ENCODE measurements at regions not wholly inside any gene's neighbourhood (a gene's known extent, or its start where the extent isn't known, plus 50 kb on each side); places are given as distances from the start of the nearest gene placed in this dataset.

DNA sequence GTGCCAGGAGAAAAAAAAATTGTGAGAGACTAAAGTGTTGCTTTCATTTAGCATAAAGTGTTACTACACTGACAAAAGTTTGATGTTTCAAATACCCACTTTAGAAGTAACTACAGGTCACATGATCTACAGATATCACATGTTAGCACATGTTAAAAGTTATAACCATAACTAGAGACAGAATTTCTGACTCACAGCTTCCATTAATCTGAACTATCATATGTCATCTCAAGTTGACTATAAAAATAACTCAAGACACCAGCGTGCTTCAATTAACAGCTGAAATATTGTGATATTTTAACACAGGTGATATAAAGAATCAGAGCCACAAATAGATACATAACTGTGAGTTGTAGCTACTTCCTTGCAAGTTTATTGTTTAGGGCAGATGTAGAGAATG lies 591.5 kb upstream of the PITX2 start:
- WGBS, 2 experiments (ENCODE audit: insufficient coverage in 1 of 2, insufficient read length in 1 of 2) = 100% methylated on average over 1 of the region's 1 CpG; no CpG with 5 or more reads in 1 of the 2 experiments
- H3K36me3 Mint-ChIP-seq (ENCODE audit: low read depth) = no peaks in the 10 kb centered on the region
- Histone ChIP-seq H3K4me1 (ENCODE audit: control insufficient read depth, insufficient read depth, low read length) (no peaks in the 10 kb centered on the region), H3K27me3 (ENCODE audit: control insufficient read depth, insufficient read depth, low read length, poor library complexity, severe bottlenecking) (no peaks in the 10 kb centered on the region), H3K27ac (ENCODE audit: low read depth, low read length) (no peak overlapping the region), H3K9me3 (ENCODE audit: control insufficient read depth, low read length) (no peaks in the 10 kb centered on the region), H3K9ac (ENCODE audit: extremely low read depth, low read length, poor library complexity, severe bottlenecking) (no peak overlapping the region), H3K4me3 (ENCODE audit: low read length) (no peak overlapping the region), H3K36me3 (ENCODE audit: control insufficient read depth, insufficient read depth, low read length) (no peaks in the 10 kb centered on the region)
- no peak for DNase-seq
- TF ChIP-seq, protein P1, sequence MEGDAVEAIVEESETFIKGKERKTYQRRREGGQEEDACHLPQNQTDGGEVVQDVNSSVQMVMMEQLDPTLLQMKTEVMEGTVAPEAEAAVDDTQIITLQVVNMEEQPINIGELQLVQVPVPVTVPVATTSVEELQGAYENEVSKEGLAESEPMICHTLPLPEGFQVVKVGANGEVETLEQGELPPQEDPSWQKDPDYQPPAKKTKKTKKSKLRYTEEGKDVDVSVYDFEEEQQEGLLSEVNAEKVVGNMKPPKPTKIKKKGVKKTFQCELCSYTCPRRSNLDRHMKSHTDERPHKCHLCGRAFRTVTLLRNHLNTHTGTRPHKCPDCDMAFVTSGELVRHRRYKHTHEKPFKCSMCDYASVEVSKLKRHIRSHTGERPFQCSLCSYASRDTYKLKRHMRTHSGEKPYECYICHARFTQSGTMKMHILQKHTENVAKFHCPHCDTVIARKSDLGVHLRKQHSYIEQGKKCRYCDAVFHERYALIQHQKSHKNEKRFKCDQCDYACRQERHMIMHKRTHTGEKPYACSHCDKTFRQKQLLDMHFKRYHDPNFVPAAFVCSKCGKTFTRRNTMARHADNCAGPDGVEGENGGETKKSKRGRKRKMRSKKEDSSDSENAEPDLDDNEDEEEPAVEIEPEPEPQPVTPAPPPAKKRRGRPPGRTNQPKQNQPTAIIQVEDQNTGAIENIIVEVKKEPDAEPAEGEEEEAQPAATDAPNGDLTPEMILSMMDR (conservative IDR thresholded peaks at IDR 0.05) = no peak
- H3K27ac Mint-ChIP-seq = no peak overlapping the region
- H3K4me3 Mint-ChIP-seq = no peak overlapping the region
- H3K4me1 Mint-ChIP-seq = peaks cover 13% of the 10 kb centered on the region
- H3K9me3 Mint-ChIP-seq = no peaks in the 10 kb centered on the region
- H3K27me3 Mint-ChIP-seq (ENCODE audit: insufficient read depth) = no peaks in the 10 kb centered on the region

DNA sequence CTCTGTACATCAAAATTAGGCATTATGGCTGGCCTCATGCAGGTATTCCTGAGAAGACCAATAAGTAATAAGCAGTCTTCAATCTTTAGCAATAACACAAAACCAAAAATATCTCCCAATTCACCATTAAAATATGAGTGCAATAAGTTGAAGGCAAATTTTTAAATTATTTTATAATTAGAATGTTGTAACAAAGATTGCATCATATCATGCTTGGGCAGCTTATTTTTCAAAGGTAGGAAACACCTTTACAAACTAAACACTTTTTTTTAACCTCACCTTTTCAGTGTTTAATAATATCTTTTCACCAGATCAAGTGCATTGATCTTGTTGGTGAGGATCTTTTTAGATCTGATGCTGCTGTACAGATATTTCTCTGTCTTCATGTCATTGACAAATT lies 592.9 kb upstream of the PITX2 start:
- H3K27me3 Mint-ChIP-seq (ENCODE audit: insufficient read depth) = no peaks in the 10 kb centered on the region

DNA sequence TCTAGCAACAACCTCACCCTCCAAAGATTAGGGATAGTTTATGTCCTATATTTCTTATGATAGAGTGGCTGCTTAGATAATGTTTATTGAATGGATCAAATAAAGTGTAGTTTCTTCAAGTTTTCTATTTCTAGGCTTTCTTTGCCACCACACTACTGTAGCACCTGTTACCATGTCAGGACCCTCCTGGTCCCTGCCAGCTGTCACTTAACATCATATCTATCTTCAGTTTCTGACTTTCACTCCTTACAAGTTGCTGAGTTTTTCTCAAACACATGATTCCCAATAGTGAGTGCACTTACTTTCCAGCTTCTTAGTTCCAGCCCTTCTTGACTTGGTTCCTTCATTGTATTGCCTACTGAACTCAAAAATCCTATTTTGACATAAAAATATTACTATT lies 593.9 kb upstream of the PITX2 start:
- Mint-ChIP-seq H3K27ac (no peak overlapping the region), H3K36me3 (ENCODE audit: low read depth) (no peaks in the 10 kb centered on the region), H3K4me1 (no peaks in the 10 kb centered on the region), H3K9me3 (no peaks in the 10 kb centered on the region), H3K27me3 (ENCODE audit: insufficient read depth) (no peaks in the 10 kb centered on the region), H3K4me3 (no peak overlapping the region)
- Histone ChIP-seq H3K4me3 (ENCODE audit: low read length) (no peak overlapping the region), H3K9me3 (ENCODE audit: control insufficient read depth, low read length) (no peaks in the 10 kb centered on the region), H3K9ac (ENCODE audit: extremely low read depth, low read length, poor library complexity, severe bottlenecking) (no peak overlapping the region), H3K27ac (ENCODE audit: low read depth, low read length) (no peak overlapping the region), H3K36me3 (ENCODE audit: control insufficient read depth, insufficient read depth, low read length) (no peaks in the 10 kb centered on the region), H3K4me1 (ENCODE audit: control insufficient read depth, insufficient read depth, low read length) (no peaks in the 10 kb centered on the region), H3K27me3 (ENCODE audit: control insufficient read depth, insufficient read depth, low read length, poor library complexity, severe bottlenecking) (no peaks in the 10 kb centered on the region)
- no peak for DNase-seq
- TF ChIP-seq, protein P1 (conservative IDR thresholded peaks at IDR 0.05) = no peak

More for the DNA sequence above, 592.9 kb upstream of the PITX2 start:
- Mint-ChIP-seq H3K27ac (no peak overlapping the region), H3K9me3 (no peaks in the 10 kb centered on the region), H3K4me1 (peaks cover under 1% of the 10 kb centered on the region), H3K4me3 (no peak overlapping the region), H3K36me3 (ENCODE audit: low read depth) (no peaks in the 10 kb centered on the region)
- no peaks in the 10 kb centered on the region for H3K9me3 ChIP-seq (ENCODE audit: control insufficient read depth, low read length)
- no peak for DNase-seq
- TF ChIP-seq, protein P1 (conservative IDR thresholded peaks at IDR 0.05) = no peak
- H3K4me1 ChIP-seq (ENCODE audit: control insufficient read depth, insufficient read depth, low read length) = no peaks in the 10 kb centered on the region
- H3K27ac ChIP-seq (ENCODE audit: low read depth, low read length) = no peak overlapping the region
- H3K4me3 ChIP-seq (ENCODE audit: low read length) = no peak overlapping the region
- H3K9ac ChIP-seq (ENCODE audit: extremely low read depth, low read length, poor library complexity, severe bottlenecking) = no peak overlapping the region
- no peaks in the 10 kb centered on the region for H3K27me3 ChIP-seq (ENCODE audit: control insufficient read depth, insufficient read depth, low read length, poor library complexity, severe bottlenecking)
- H3K36me3 ChIP-seq (ENCODE audit: control insufficient read depth, insufficient read depth, low read length) = no peaks in the 10 kb centered on the region
